GM18502 (cell line): ENCODE measurements at regions not wholly inside any gene's neighbourhood (a gene's known extent, or its start where the extent isn't known, plus 50 kb on each side); places are given as distances from the start of the nearest gene placed in this dataset.
"Not testable (repeated sequence)": the region's sequence is repeated elsewhere in the genome, so short reads cannot be mapped to it uniquely, and the experiment has no call there.

Experiments
- ATAC-seq: cut with Tn5 transposase; IDR thresholded peaks from one replicate; pipeline ENCODE4 v1.9.1; 2021; ENCODE audit warnings: mild to moderate bottlenecking; ENCODE audit not compliant: unreplicated experiment, poor library complexity

DNA sequence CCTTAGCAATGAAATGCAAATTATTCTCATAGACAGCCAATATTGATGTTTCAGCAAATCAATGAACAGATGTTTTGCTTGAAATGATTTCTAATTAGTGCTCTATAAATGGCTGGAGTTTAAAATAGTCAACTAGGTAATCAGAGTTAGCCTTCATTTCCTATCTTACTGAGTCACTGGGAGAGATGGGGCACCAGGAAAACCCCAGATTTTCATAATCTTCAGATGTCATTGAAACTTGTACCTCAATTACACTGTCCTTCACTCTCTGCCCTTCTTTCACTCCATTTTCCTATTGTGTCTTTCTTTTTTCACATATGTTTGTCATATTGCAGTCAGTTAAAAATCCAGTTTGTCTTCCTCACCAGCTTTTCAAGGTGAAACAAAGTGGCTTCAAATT lies 92.7 kb downstream of the C12orf75 start:
- no peak for ATAC-seq

- no peak for ATAC-seq
Observed at GRCh38 chr12:105423921-105424320, 93.4 kb downstream of the C12orf75 start.

- ATAC-seq: no peak
Observed at GRCh38 chr12:105425254-105426174, 95.0 kb downstream of the C12orf75 start.

- no peak for ATAC-seq
Observed at GRCh38 chr12:105426766-105427165, 96.3 kb downstream of the C12orf75 start.

DNA sequence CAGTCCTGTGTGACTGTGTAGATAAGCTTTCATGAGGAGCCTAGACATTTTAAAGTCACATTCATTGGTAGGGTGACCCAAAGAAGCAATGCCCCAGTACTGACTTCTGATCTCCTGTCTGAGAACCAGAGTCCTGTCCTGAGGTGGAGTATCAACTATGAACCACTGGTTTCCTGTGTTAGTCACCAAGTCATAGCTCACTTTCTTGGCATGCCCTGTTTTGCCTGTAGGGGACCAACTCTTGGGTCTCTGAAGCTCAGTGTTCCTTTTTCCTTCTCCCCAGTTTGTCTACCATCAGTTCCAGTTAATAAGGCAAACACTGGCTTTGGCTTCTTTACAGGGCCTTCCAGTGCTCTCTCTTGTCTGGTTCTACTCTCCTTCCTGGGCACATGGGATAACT lies 97.4 kb downstream of the C12orf75 start:
- no peak for ATAC-seq

GRCh38 chr12:105428793-105429395 lies 98.4 kb downstream of the C12orf75 start:
- ATAC-seq: no peak

DNA sequence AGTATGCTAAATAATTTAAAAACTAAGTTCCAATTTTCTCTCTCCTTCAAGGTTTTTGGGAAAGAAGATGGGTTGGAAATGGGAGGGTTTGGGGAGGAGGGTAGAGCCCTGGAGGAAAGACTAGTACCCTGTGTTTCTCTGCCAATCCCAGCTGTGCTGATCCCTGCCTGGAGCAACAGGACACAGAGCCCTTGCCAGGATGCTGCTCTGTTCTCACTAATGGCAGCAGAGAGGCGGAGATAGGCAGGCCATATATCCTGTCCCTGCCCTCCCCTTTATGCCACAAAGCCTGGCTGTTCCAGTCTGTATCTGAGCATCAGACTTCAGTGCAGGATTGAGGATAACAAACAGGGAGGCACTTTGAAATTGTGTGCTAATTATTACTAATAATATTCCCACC lies 99.0 kb downstream of the C12orf75 start:
- no peak for ATAC-seq

GRCh38 chr12:105431537-105432100 lies 101.1 kb downstream of the C12orf75 start:
- no peak for ATAC-seq

- no peak for ATAC-seq
Observed at GRCh38 chr12:105433804-105434203, 103.3 kb downstream of the C12orf75 start.

DNA sequence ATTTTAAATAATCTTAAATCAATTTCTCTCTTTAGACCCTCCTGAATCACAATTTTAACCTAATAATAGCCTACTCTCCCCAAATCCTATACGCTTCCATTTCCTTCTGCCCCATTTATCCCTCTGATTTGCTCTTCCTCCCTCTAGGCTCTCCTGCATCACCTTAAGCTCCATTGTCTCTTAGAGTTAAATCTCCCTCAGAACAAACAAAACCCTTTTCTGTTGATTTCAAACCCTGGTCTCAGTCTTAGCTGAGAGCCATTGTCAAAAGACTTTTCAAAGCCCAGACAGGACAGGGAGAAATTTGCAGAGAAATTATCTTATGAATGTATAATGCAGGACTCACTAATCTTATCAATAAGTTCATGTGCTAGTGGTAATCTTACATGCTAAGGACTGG lies 106.1 kb downstream of the C12orf75 start:
- ATAC-seq: no peak

DNA sequence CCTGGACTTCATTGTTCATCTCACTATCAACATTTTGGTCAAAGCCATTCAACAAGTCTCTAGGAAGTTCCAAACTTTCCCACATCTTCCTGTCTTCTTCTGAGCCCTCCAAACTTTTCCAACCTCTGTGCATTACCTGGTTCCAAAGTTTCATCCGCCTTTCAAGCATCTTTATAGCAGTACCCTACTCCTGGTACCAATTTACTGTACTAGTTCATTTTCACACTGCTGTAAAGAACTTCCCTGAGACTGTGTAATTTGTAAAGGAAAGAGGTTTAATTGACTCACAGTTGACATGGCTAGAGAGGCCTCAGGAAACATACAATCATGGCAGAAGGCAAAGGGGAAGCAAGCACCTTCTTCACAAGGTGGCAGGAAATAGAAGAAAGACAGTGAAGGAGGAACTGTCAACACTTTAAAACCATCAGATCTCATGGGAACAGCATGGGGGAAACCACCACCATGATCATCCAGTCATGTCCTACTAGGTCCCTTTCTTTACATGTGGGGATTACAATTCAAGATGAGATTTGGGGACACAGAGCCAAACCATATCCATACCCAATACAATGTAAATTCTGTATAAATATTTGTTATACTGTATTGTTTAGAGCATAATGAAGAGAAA lies 109.7 kb downstream of the C12orf75 start:
- ATAC-seq: no peak

DNA sequence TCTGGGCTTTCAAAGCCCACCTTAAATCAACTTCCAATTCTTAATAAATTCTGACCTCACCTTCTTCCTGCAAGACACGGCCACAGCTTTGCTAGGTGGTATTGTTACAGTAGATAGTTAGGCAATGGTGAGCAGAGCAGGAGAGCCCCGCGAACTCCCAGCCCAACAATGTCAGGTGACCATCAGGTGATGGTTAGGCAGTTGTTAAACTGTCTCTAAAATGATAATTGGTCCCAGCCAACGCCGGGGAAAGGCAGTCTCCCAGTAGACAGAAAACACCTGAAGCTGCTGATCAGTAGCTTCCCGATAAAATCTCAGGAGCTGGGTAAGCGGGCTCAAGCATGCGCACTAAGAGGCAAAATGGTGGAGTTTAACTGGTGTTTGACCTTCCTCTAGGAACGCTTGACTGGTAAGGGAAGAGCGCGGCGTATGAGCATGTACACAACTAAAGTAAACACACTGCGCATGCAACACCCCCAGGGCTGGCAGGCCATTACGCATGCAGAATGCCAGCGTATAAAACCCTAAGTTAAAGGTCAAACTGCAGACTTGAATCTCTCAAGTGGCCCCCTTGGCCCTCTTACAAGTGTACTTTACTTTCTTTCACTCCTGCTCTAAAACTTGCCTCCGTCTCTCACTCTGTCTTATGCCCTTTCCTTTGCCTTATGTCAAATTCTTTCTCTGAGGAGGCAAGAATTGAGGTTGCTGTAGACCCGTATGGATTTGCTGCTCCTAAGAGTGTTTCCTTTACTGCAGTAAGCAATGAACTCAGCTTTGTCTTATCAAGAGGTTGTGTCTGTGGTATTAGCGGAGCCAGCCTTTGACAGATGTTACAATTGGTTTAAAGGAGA lies 113.5 kb downstream of the C12orf75 start:
- no peak for ATAC-seq

DNA sequence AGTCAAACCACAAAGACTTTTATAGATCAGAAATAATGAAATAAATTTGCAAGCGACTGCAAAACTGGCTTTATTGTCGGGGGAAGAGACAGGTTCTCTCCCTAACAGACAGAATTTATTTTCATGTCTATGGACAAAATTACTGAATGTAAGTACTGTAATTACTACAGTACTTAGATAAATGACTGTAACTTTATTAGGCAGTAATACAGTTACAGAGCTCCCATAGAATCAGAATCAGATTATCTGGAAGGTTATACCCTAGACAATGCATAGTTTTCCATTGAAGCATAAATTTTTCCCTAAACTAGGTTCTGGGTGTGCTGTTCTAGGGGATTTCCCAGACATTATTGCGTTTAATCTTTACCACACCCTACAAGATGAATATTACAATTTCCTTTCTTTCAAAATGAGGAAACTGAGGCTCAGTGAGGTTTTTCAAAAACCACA lies 114.2 kb downstream of the C12orf75 start:
- ATAC-seq: no peak

GRCh38 chr12:105445249-105445648 lies 114.8 kb downstream of the C12orf75 start:
- no peak for ATAC-seq

DNA sequence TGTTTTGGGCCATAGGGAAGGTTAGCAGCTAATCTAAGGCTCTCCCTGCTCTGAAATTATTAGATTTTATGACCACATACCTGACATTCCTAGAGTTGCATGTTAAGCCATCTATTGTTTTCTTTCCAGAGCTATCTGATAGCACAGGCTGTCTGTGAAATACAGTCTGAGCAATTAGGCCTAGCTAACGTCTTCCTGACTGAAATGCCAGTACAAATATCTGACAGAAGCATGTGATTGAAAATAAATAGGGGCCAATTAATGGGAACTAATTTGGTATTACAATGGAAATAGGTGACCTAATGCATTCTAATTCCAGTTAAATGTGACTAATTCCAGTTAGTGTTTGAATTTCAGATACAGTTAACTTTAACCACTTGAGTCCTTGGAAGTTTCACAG lies 115.2 kb downstream of the C12orf75 start:
- no peak for ATAC-seq

DNA sequence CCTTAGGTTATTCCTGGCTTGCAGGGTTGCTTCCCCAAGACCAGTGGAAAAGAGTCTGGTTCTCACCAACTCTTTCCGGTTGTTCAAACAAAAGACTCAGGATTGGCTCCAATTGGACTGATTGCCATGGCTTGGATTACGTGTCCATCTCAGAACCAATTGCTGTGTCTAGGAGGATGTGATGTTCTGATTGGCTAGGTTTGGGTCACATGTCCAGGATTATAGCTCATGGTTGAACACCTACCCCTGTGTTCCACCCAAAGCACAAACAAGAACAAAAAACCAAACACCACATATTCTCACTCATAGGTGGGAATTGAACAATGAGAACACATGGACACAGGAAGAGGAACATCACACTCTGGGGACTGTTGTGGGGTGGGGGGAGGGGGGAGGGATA lies 116.0 kb downstream of the C12orf75 start:
- not testable (repeated sequence) for ATAC-seq

DNA sequence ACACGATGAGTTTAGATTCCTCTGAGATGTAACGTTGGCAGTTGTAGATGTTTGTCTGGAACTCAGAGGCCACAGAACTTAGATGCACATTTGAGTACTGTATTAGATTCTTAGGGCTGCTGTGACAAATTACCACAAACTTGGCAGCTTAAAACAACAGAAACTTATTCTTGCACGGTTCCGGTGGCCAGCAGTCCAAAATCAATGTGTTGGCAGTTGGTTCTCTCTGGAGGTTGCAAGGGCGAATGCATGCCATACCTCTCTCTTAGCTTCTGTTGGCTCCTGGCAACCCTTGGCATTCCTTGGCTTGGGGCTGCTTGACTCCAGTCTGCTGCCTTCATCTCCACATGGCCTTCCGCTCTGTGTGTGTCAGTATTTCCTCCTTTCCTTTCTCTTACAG lies 118.9 kb downstream of the C12orf75 start:
- no peak for ATAC-seq

- ATAC-seq: no peak
Observed at GRCh38 chr12:105451211-105451610, 120.7 kb downstream of the C12orf75 start.

GRCh38 chr12:105451798-105452197 lies 121.3 kb downstream of the C12orf75 start:
- ATAC-seq: no peak

GRCh38 chr12:105453316-105453715 lies 122.8 kb downstream of the C12orf75 start:
- no peak for ATAC-seq
